NCI-H345 treated with DMSO at 0.1 percent for 48 hours (cell line): ENCODE measurements at regions not wholly inside any gene's neighbourhood (a gene's known extent, or its start where the extent isn't known, plus 50 kb on each side); places are given as distances from the start of the nearest gene placed in this dataset.
A peak's percentile ranks its signal among the peaks of the same experiment; 100 is the strongest.
"Not testable (repeated sequence)": the region's sequence is repeated elsewhere in the genome, so short reads cannot be mapped to it uniquely, and the experiment has no call there.

Experiments
- DNase-seq: peaks from one replicate; lab custom pipeline; 2025; ENCODE audit not compliant: unreplicated experiment; lab: John Stamatoyannopoulos, UW

DNA sequence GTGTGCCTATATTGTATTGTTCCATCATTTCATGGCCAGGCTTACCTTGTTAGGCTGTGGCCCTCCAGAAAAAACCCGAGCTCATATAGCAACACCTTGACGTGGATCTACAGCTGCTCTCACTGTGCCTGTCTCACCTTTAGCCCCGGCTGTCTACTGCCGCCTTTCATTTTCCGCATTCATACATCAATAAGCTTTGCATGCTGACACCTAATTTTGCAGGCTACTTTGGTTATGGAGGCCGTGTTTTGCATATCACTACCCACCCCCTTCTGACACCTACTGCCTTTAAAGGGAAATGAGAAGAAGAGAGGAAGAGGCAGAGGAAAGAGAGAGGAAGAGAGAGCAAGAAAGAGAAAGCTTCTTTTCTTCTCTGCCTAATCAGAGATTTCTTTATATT is 702.9 kb downstream of the BCL11A start:
- DNase-seq = no peak

- DNase-seq = no peak
Measured at GRCh38 chr2:59833941-59834340, 719.5 kb downstream of the BCL11A start.

GRCh38 chr2:59830601-59831000 is 722.9 kb downstream of the BCL11A start:
- no peak for DNase-seq

- no peak for DNase-seq
Measured at GRCh38 chr2:59827677-59828076, 725.8 kb downstream of the BCL11A start.

GRCh38 chr2:59826177-59826576 is 727.3 kb downstream of the BCL11A start:
- no peak for DNase-seq

- DNase-seq = no peak
Measured at GRCh38 chr2:59824314-59824713, 729.1 kb downstream of the BCL11A start.

DNA sequence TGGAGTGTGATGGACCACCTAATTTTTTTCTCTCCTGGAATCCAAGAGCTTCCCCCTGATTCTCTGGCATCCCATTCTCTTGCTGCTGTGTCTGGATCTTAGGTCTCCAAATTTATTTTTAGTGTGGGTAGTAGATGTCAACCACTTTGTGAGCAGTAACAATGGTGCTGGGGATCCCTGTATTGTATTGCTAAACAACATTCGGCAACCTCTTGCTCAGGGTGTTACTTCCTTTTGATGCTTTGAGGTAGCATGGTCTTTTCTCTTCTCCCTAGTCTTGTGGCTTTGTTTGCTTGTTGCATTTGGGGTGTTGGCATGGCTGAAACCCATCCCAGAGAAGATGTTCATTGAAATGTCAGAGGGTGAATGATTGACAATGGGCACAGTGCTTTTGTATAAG is 737.4 kb downstream of the BCL11A start:
- DNase-seq = no peak

GRCh38 chr2:59810283-59810682 is 743.2 kb downstream of the BCL11A start:
- DNase-seq = not testable (repeated sequence)

DNA sequence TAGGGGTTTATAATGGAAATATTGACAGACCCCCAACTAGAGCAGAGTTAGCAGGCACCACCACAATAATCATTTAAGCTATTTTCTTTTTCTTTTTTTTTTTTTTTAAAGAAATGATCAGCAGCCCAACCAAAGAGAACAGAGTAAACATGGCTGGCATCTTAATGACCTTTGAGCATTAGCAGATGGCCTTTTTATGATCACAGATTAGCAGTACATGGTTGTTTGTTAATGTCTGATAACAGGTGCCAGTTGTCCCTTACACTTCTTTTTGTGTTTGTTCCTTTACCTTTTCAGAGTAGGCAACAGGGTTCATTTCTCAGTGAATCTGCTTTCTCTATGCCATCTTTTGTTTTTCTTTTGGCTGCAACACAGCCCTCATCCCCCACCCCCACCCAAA is 747.0 kb downstream of the BCL11A start:
- peak; percentile 4 for DNase-seq

DNA sequence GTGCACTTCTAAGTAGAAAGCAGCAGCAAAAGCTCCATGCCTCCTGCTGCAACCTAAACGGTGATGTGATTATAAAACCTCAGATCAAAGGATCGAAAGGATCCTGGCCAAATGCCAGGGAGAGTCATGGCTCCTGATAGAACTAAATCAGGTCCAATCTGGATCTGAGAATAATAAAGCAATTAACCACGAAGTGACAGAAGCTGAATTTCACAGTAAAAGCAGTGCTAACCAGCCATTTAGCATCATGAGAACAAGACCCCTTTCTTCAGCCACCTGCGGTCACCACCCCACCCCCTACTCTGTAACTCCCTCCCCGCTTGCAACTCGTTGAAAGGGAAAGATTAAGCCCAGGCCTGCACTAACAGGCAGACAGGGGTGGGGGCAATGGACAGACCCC is 748.7 kb downstream of the BCL11A start:
- DNase-seq = peak; percentile 59

- no peak for DNase-seq
Measured at GRCh38 chr2:59803586-59803985, 749.9 kb downstream of the BCL11A start.

GRCh38 chr2:59798687-59799232 is 754.7 kb downstream of the BCL11A start:
- no peak for DNase-seq

GRCh38 chr2:59791004-59791618 is 762.3 kb downstream of the BCL11A start:
- DNase-seq = no peak

- DNase-seq = no peak
Measured at GRCh38 chr2:59790186-59791003, 763.1 kb downstream of the BCL11A start.

DNA sequence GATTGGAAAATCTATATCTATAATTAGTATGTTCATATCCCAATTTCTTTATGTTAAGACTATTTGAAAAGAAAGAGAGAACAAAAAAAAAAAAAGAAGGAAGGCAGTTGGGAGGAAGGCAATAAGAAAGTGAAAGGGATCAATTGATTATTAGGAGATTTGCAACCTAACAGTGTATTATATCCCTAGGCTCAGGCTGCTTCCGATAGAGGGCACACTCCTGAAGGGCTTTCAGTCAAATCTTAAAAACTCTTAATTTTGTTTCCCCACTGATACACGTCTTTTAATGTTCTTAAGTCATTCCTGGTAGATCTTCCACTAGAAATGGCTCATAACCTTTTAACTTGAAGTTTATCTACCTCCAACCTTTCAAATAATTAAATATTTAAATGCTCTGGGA is 763.9 kb downstream of the BCL11A start:
- DNase-seq = no peak

DNA sequence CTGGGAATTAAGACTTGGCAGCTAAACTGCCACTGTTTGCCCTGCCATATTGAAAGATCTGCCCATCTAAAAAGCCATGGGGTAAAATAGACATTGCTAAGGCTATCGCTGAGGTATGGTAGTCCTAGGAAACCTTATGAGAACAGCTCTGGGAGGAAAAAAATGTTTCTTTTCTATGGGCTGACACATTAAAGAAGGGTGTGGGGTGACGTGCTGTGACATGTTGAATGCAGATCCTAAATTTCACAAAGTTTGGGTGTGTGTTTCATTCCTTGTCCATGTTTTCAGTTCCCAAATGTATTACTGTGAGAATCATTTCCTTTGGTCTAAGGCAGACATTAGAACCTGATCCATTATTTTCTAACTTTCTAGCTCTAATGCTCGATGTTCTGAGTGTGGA is 766.4 kb downstream of the BCL11A start:
- no peak for DNase-seq

DNA sequence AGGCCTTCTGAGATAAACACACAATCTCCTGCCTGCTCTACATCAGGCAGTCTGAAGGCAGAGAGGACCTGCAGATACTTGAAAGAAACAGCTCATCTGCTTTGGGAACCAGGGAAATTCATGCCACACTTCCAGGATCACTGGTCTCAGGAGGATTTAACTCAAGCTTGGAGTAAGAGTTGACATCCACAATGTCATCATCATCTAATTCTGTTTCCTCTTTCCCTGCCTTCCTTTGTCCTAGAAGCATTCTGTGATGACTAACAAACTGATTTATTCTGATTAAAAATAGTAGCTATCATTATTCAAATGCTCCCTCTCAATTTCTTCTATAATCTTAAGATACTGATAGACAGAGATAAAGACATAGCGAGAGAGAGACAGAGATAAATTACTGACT is 766.8 kb downstream of the BCL11A start:
- DNase-seq = no peak

GRCh38 chr2:59779571-59779970 is 773.9 kb downstream of the BCL11A start:
- no peak for DNase-seq

GRCh38 chr2:59777120-59777519 is 776.3 kb downstream of the BCL11A start:
- no peak for DNase-seq

DNA sequence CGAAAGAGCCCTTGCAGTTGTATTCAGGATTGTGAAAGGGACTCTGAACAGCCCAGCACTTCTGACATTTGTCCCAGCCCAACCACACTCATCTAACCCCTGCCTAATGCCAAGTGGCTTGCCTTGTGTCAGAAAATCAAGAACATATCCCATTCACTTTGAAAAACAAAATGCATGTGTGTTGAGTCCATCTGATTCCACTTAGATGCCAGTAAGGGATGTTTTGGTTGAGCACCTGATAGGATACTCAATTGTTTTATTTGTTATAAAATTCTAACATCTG is 776.8 kb downstream of the BCL11A start:
- no peak for DNase-seq

- no peak for DNase-seq
Measured at GRCh38 chr2:59774821-59775433, 778.5 kb downstream of the BCL11A start.

GRCh38 chr2:59770651-59771050 is 782.8 kb downstream of the BCL11A start:
- no peak for DNase-seq
